ENCODE measurements at regions not wholly inside any gene's neighbourhood (a gene's known extent, or its start where the extent isn't known, plus 50 kb on each side); places are given as distances from the start of the nearest gene placed in this dataset.

- TF ChIP-seq CTCF (IDR thresholded peaks at IDR 0.05) (no peak), POLR2A (IDR thresholded peaks at IDR 0.05) (no peak)
Measured at GRCh38 chr2:139427164-139427563, 647.0 kb upstream of the NXPH2 start.
